CD4-positive, alpha-beta T cell treated with Interleukin-12 subunit alpha and Interleukin-12 subunit beta, for 1 hour (primary cell): ENCODE measurements at regions not wholly inside any gene's neighbourhood (a gene's known extent, or its start where the extent isn't known, plus 50 kb on each side); places are given as distances from the start of the nearest gene placed in this dataset.

Source experiments
- DNase-seq: peaks from one replicate; pipeline ENCODE4 v3.0.0-alpha.2; 2020

DNA sequence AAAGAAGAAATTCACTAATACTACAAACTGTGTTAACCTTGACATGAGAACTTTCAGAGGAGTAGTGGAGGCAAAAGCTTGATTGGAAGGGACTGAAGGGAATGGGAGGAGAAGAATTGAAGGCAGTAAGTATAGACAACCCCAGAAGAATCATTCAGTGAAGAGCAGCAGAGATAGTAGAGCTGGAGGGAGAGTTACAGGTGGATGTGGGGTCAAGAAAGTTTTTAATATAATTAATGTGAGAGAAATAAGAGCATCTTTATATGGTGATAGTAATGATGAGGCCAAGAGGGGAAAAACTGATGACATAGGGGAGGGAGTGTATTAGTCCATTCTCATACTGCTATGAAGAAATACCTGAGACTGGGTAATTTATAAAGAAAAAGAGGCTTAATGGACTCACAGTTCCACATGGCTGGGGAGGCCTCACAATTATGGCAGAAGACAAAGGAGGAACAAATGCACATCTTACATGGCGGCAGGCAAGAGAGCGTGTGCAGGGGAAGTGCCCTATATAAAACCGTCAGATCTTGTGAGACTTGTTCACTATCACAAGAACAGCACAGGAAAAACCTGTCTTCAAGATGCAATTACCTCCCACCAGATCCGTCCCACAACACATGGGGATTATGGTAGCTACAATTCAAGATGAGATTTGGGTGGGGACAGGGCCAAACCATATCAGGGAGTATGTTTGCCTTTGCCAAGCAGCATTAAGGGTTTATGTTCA lies 88.3 kb upstream of the PIK3CG start:
- no peak for DNase-seq

DNA sequence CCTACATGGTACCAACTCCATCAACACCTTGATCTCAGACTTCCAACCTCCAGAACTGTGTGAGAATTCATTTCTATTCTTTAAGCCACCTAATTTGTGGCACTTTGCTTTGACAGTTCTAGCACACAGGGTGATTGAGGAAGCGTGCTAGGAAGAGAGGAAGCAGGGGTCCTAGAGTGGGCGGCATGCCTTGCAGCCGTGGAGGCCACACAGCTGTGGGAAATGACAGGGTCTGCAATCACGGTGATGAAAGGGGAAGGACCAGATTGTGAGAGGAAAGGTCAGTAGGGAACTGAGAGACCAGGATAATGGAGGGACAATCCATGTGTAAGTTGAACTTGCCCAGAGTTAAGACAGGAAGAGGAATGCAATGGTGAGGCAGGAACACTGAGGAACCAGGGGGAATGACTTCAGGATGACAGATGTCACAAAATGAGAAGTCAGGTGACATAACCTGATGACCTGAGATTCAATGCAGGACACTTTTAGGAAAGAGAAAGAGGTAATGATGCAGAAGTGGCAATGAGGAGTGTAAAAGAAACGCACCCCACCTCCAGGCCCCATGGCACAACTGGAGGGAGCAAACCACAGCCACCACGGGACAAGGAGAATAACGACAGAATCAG lies 87.3 kb upstream of the PIK3CG start:
- no peak for DNase-seq

DNA sequence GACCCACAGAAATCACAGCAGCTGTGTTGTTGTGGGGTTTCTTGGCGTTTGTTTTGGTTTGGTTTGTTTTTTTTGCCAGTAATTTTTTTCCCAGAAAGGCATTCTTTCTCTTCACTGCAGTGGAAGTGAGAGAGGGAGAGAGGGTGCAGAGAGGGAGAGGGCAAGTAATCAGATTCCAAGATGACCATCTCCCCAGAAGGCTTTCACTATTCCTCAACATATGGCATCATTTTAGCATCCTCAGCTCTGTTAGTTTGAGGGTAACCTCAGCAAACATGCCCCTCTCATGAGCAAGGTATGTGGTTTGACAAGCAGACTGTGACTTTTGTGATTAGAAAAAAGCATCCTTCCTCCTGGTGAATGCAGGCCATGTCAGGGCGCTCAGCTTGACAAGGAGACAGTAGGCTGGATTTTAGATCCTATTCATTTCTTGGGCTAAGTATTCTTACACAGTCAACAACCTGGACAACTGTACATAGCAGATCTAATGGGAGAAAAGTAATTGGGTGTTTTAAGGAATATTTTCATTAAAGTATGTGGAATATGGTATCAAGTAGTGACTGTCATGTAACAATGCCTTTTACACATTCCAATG lies 86.3 kb upstream of the PIK3CG start:
- no peak for DNase-seq

DNA sequence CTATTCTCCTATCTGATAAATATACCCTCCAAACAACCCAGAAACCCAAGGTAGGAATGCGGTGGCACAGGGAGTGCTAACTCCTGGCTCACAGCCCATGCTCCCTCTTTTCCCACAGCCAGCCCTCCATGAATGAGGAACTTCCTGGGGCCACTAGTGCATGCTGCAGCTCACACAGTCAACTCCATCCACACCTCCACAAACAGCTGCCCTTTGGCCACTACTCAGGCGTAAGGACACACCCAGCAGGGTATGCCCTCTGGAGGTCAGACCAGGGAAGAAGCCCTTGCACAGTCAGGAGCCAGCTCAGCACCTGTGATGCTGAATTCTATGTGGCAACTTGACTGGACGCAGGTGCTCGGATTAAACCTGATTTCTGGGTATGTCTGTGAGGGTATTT lies 85.2 kb upstream of the PIK3CG start:
- no peak for DNase-seq

DNA sequence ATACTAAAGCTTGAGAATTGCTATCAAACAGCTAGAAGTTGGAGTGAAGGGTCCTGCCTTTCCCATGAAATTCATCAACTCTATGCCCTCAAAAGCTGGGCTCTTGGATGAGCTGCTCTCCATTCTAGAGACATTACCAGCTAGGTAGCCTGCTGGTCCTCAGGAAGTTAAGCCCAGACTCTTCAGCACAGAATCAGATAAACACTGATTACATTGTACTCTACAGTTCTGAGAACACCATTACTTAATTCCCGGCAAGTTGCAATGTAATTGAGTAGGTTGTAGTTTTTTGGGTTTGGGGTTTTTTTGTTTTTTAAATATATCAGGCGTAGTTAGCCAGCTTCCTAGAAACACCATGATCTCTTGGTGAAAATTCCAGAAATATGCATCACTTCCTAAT lies 84.1 kb upstream of the PIK3CG start:
- no peak for DNase-seq

DNA sequence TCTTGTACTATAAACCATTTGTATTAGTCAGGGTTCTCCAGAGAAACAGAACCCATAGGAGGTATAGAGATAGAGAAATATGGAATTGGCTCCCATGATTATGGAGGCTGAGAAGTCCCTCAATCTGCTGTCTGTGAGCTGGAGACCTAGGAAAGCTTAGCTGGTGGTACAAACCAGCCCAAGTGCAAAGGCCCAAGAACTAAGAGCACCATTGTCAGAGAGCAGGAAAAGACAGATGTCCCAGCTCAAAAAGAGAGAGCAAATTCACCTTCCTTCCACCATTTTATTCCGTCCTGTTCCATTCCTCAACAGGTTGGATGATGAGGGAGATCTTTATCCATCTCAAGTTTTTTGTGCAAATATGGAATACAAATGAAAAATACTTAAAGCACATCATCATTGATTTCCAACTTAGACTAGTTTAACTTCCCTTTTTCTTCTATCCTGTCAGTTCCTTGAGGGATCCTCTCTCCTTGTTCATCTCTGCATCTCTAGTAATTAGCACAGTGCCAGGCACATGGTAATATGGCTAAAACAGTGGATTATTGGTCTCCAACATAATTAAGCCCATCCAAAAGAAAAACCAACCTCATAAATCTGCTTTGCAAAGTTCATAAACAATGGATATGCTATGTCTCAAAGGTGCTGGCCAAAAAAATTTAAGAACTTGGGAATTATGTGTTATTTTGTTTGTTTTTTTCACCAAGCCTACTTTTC lies 83.1 kb upstream of the PIK3CG start:
- DNase-seq: no peak

DNA sequence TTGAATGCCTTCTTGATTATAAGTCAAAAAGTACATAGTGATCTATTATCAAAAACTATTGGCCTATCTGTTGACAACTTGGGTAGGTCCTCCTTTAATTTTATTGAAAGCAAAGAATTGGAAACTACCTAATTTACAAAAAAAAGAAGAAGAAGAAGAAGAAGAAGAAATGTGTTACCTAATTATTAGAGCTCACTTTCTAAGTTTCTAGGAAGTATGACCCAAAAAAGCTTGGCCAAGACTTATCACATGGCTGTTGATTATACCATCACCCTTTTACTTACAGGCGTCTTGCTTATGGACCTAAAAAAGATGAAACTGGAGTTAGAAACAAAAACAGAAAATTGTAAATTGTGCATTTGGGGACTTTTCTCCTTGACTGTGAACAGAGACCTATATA lies 81.8 kb upstream of the PIK3CG start:
- no peak for DNase-seq

DNA sequence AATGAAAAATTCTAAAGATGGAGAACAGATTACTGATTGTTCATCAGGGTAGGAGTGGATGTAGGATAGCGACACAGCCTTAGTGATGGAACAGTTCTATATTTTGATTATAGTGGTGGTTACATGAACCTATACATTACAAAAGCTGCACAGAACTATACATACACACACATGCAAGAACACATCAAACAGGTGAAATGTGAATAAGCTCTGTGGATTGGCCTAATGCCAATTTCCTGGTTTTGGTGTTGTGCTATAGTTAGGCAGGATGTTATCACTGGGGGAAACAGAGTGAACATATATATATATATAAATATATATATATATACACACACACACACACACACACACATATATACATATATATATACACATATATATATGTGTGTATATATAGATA lies 76.4 kb upstream of the PIK3CG start:
- no peak for DNase-seq

DNA sequence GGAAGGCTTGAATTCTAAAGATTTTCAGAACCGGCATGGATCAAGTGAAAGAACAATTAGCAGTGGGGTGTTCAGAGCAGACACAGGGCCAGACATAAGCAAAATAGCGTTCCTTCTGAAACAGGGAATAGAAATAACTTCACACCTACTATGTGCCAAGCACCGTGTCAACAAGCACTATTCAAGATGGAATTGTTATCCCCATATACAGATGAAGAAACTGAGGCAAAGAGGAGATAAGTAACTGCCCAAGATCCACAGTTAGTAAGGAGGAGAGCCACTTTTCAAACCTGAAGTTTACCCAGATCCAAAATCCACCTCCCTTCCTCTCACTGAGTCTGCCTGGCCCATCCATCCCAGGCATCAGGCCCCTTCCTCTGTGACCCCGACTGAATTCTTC lies 73.6 kb upstream of the PIK3CG start:
- no peak for DNase-seq

DNA sequence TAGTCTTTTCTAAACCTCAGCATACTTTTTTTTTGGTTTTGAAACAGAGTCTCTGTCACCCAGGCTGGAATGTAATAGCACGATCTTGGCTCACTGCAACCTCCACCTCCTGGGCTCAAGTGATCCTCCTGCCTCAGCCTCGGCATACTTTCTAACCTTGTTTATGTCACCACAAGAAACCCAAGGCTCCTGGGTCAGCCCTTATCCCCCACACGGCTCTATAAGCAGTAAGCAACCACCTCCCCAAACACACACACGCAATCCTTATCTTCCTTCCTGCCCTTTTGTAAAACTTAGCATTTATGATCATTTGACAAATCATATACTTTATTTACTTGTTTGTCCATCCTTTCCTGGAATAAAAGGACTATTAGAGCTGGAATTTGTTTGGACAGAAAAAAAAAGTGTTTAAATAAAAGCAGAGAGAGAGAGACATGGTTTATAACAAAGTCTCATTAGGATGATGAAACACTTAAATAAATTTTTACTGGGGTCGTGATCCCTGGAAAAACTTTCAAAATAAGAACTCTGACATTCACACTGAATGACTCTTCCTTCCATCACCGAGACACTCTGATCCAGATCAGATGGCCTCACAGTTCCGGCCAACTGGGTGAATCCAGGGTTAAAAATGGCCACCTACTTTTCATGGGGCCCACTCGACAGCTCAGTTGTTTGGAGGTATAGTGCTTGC lies 72.7 kb upstream of the PIK3CG start:
- DNase-seq: no peak

DNA sequence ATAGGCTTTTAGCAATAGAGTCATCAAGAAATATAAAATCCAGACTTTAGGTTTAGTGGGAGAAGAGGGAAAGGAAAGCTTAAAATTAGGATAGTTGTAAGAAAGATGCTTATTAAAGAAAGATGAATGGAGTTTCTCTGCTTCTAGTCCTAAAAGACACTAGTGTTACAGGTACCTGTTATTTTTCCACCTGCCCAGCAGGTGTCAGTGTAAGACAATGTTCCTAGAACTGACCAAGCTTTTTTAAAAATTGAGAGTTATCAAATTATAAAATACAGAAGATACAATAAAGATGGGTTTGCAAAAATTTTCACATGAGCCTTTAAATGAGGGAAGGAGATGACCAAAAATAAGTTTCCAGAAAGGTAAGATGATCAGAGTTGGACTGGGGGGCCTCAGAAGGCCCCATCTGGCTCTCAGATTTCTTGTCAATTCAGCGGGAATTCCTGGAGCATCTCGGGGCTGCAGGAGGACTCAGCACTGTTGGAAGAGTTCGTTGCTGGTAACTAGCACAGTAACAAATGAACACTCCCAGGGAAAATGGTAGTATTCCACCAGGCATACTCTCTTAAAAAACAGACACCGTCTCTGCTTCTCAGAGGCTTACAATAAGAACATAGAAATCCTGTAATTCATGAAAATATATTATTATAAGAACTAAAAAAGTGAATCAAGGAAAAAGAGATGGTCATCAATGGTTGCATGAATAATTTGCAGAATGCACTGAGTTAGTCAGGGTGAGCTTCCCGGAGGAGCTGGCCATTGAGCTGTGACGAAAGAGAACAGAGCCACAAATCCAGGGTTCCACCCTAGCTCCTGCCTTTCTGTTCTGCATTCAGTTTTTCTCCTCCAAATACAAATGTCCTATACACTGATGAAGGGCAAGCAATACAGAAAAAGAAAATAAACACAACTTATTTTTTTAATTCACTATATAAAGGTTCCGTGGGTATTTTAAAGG lies 71.8 kb upstream of the PIK3CG start:
- peak; percentile 60 for DNase-seq

DNA sequence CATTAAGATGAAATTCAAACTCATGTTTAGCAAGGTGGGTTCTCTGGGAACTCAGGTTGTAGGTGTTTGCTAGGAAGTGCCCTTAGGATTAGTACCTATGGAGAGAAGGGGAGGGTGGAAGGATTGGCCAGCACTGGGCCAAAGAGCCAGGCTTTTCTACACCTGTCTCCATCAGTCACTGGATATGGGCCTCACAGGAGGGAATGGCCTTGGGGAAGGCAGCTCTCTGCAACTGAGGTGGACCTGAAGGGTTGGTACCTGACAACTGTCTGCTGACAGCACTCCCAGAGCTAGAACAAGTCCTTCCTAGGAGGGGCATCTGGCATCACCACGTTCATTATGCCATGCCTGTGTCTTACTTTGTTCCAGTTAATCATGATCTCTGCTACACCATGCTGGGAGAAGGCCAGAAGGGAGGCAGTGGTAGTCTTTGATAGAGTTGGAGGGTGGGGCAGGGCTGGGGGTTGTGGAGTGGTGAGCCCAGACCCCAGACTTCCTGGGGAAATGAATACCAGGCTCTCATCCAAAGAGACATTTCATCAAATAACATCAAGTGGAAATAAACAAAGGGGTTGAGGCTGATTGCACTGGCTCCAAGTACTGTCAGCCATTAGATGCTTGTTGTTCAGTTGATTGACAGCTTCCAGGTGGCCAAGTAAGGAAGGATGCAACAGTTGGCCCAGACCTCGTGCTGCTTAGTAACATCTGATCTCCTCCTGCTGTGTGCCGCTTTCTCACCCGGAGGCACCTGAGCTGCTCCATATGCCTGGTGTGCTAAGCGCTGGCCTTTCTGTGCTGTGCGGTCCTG lies 70.6 kb upstream of the PIK3CG start:
- DNase-seq: no peak

DNA sequence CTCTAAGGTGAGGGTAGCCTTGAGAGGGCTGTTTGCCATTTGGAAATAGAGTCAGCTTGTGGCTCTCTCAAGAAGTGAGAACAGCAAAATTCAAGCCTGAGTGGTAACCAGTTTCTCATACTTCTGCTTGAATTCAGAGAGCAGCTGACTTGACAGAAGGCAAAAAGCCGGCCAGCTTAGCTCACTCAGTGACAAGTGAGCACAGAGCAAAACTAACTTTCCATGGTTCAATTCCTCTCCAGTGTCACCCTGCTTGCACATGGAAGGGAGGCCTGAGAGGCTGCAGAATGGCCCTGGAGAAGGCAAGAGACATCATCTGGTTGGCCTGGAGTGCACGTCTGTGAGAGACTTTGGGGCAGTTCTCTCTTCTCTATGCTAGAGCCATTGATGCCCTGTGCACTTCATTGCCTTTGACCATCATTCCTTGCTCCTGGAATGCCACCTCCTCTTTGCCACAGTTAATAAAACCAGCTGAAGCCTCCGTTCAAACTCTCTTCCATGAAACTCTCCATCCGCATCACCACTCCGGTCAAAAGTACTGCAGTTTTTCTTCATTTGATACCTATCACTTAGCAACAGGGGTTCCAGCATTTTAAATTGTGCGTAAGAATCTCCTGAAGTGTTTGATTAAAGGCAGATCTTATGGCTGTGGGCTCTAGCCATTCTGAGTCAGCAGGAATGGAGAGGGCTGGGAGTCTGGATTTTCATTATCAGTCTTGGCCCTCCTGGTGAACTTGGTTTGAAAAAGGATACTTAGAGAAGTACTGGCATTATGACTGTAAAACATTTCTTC lies 69.8 kb upstream of the PIK3CG start:
- DNase-seq: no peak

DNA sequence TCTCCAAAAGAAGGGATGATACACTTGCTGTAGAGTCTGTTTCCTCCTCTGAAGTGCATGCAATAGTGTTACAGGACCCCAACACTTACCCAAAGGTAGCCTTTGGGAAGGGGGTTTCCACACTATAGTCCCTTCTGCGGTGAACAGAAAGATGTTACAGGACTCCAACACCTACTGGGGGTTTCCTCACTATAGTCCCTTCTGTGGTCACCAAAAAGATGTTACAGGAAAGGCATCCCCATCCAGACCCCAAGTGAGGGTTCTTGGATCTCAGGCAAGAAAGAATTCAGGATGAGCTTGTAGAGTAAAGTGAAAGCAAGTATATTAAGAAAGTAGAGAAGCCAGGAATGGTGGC lies 69.2 kb upstream of the PIK3CG start:
- no peak for DNase-seq

DNA sequence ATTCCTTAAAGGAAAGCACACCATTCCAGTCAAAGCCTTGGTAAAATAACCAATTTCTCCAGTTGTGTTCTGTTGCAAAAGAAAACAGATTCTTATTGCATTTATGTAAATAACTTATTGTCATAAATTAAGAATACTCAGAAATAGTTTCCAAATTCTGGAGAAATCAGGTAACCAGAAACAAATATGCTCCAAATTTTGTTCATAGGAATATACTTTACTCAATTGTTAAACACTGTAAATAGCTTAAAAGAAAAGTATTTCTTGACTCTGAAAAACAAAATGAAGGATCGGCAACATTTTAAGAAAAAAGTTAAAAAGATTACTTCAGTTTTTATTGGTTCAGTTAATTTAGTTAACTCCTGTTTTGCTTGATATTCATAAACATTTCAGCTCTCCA lies 67.1 kb upstream of the PIK3CG start:
- DNase-seq: no peak

DNA sequence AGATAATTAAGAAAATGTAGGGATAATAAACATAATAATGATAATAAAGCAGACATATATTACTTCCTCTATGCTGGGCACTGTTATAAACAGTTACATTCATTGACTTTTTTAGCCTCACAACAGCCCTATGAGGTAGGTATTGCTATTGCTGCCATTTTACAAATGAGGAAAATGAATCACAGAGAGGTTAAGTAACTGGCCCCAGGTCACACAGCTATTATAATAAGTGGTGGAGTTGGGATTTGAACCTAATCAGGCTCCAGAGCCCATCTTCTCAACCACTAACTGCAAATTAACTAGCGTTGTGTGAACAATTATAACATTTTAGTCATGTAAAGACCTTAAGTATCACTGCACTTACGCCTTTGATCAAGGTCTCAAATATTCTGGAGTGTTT lies 62.5 kb upstream of the PIK3CG start:
- DNase-seq: no peak

DNA sequence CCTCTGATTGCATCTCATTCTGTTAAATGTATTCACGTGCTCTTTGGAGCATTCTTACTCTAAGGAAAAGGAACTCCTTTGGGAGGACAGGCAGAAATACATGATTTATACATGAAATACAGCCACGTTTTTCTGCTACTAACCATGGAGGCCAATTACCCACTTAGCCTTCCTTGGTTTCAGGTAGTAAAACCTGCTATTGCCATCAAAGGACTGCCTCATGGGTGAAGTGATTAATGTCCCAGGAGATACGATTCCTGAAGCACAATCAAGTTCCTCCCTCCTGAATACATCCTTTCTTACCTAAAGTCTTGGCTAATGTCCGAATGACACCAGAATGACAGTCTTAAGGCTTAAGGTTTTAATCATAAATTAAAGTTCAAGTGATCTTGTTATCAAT lies 58.5 kb upstream of the PIK3CG start:
- no peak for DNase-seq

DNA sequence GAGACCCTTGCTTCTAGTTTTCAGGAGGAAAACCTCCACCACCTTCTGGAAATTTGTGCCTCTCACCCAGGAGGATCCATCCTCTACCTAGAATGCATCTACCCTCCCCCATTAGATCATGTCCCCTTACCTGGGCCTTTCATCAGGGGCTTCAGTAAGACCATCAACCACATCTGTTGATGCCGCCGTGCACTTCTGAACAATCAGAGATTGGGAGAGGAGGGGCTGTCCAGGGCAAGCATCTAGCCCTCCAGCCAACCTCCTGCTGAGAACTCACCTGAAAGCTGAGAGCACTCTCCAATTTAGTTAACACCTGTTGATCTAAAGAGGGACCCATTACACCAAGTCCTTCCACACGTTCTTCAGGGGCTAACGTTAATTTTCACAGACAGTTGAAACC lies 57.6 kb upstream of the PIK3CG start:
- no peak for DNase-seq

DNA sequence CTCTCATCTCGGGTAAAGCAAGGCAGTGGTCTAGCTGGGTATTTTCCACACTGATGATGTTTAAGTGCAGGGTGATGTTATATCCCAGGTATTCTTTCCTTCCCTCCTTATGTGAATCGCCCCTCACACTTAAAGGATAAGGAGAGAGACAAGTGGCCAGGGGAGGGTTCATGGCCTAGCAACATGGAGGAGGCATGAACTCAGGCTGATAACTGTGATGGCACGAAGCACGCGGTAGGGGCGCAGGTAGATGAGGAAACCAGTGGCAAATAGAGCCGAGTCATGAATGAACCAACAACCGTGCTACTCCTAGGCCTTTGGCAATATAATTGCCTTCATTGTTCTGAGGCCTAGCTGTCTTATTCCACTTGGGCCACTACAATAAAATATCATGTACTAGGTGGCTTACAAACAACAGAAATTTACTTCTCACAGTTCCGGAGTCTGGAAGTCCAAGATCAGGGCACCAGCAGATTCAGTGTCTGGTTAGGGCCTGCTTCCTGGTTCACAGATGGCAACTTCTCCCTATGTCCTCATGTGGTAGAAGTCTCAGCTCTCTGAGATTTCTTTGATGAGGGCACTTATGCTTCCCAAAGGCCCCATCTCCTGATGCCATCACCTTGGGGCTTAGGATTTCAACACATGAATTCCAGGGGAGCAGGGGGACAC lies 56.0 kb upstream of the PIK3CG start:
- no peak for DNase-seq

DNA sequence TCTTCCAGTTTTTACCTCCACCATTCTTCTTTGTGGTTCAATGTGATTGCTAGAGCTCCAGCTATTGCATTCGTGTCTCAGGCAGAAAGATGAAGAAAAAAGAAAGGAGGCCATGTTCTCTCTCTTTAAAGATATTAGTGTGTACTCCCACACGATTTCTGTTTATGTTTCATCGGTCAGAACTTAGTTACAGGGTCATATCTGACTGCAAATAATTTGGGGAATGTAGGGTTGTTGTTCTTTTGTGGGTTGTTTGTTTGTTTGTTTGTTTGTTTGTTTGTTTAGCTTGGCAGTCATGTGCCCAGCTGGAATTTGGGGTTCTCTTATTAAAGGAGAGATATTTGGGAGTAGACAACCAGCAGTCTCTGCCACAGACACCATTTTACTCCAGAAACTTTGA lies 53.6 kb upstream of the PIK3CG start:
- DNase-seq: no peak
